ENCODE measurements at regions not wholly inside any gene's neighbourhood (a gene's known extent, or its start where the extent isn't known, plus 50 kb on each side); places are given as distances from the start of the nearest gene placed in this dataset.
"Not testable (repeated sequence)": the region's sequence is repeated elsewhere in the genome, so short reads cannot be mapped to it uniquely, and the experiment has no call there.

DNA sequence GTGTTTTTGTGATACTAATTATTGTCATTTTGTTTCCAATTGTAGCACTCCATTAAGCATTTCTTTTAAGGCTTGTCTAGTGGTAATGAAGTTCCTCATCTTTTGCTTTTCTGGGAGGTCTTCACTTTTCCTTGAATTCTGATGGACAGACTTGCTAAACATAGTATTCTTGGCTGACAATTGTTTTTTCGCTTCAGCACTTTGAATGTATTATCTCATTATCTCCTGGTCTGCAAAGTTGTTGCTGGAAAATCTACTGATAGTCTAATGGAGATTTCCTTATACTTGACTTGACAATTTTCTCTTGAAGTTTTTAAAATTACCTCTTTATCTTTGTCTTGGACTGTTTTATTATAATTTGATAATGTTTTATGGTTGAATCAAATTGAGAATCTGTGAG is 147.5 kb downstream of the FAM174A start:
- no peak for DNase-seq (ENCODE audit: low spot score)
- no peak overlapping the region for H3K4me2 ChIP-seq
- Mint-ChIP-seq H3K4me1 (no peaks in the 10 kb centered on the region), H3K27me3 (ENCODE audit: insufficient read depth, low read depth) (no peaks in the 10 kb centered on the region), H3K36me3 (no peaks in the 10 kb centered on the region), H3K9me3 (peaks cover 21% of the 10 kb centered on the region), H3K27ac (no peak overlapping the region), H3K4me3 (no peak overlapping the region)
- no peak overlapping the region for H3K27ac ChIP-seq
- H3K36me3 ChIP-seq, result no peaks in the 10 kb centered on the region
- H3F3A ChIP-seq (ENCODE audit: low read depth), result no peaks in the 10 kb centered on the region
- no peak overlapping the region for H2AFZ ChIP-seq (replicated peaks)
- no peaks in the 10 kb centered on the region for H3K79me2 ChIP-seq (ENCODE audit: low read depth)
- H3K27me3 ChIP-seq, result no peaks in the 10 kb centered on the region
- no peak overlapping the region for H3K4me3 ChIP-seq
- H3K9ac ChIP-seq, result no peak overlapping the region
- peaks cover 4% of the 10 kb centered on the region for H3K9me3 ChIP-seq (ENCODE audit: low read depth)
- H3K4me1 ChIP-seq, result no peaks in the 10 kb centered on the region
- no peaks in the 10 kb centered on the region for H4K20me1 ChIP-seq (ENCODE audit: low read depth)
- TF ChIP-seq EZH2 (IDR thresholded peaks at IDR 0.05) (no peak), EZH2phosphoT487 (IDR thresholded peaks at IDR 0.05) (no peak)
- TF ChIP-seq, protein P1, sequence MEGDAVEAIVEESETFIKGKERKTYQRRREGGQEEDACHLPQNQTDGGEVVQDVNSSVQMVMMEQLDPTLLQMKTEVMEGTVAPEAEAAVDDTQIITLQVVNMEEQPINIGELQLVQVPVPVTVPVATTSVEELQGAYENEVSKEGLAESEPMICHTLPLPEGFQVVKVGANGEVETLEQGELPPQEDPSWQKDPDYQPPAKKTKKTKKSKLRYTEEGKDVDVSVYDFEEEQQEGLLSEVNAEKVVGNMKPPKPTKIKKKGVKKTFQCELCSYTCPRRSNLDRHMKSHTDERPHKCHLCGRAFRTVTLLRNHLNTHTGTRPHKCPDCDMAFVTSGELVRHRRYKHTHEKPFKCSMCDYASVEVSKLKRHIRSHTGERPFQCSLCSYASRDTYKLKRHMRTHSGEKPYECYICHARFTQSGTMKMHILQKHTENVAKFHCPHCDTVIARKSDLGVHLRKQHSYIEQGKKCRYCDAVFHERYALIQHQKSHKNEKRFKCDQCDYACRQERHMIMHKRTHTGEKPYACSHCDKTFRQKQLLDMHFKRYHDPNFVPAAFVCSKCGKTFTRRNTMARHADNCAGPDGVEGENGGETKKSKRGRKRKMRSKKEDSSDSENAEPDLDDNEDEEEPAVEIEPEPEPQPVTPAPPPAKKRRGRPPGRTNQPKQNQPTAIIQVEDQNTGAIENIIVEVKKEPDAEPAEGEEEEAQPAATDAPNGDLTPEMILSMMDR (IDR thresholded peaks at IDR 0.05), result no peak

DNA sequence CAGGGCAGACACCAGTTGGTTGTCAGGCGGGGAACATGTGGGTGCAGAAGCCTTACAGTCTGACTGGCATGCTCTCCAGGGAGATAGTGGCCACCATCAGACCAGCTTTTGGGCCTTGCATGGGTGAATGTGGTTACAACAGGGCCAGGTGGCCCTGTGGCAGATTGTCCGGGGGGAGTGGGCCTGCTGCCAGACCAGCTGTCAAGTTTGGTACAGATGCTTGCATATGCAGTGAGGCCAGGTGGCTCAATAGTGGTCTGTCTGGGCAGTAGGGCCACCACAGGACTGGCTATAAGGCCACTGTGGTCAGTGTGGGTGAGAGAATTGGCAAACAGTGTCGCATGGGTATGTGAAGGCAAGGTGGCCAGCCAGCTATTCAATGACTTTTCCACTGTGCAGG is 148.7 kb downstream of the FAM174A start:
- Histone ChIP-seq H3K27ac (no peak overlapping the region), H3K36me3 (no peaks in the 10 kb centered on the region), H3K4me2 (no peak overlapping the region), H3K9ac (no peak overlapping the region), H3K4me3 (no peak overlapping the region), H2AFZ (replicated peaks) (no peak overlapping the region), H3K4me1 (no peaks in the 10 kb centered on the region), H3K9me3 (ENCODE audit: low read depth) (peaks cover 4% of the 10 kb centered on the region), H3F3A (ENCODE audit: low read depth) (no peaks in the 10 kb centered on the region), H3K79me2 (ENCODE audit: low read depth) (no peaks in the 10 kb centered on the region), H3K27me3 (no peaks in the 10 kb centered on the region), H4K20me1 (ENCODE audit: low read depth) (no peaks in the 10 kb centered on the region)
- H3K4me1 Mint-ChIP-seq, result no peaks in the 10 kb centered on the region
- no peaks in the 10 kb centered on the region for H3K27me3 Mint-ChIP-seq (ENCODE audit: insufficient read depth, low read depth)
- no peak for DNase-seq (ENCODE audit: low spot score)
- no peak overlapping the region for H3K4me3 Mint-ChIP-seq
- peaks cover 24% of the 10 kb centered on the region for H3K9me3 Mint-ChIP-seq
- no peaks in the 10 kb centered on the region for H3K36me3 Mint-ChIP-seq
- TF ChIP-seq, protein P1 (IDR thresholded peaks at IDR 0.05), result no peak
- TF ChIP-seq EZH2 (IDR thresholded peaks at IDR 0.05) (no peak), EZH2phosphoT487 (IDR thresholded peaks at IDR 0.05) (no peak)
- H3K27ac Mint-ChIP-seq, result no peak overlapping the region

DNA sequence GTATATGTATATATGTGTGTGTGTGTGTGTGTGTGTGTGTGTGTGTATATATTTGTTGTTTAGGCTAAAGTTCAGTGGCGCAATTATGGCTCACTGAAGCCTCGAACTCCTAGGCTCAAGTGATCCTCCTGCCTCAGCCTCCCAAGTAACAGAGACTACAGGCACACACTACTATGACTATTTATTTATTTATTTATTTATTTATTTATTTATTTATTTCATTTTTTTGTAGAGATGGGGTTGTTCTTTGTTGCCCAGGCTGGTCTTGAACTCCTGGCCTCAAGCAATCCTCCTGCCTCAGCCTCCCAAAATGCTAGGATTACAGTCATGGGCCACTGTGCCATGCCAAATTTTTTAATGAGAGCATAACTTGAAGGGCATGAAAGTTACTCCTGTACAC is 149.9 kb downstream of the FAM174A start:
- not testable (repeated sequence) for DNase-seq (ENCODE audit: low spot score); H3K27ac ChIP-seq; H3K27ac Mint-ChIP-seq; H3K27me3 ChIP-seq; H3K4me1 Mint-ChIP-seq; H4K20me1 ChIP-seq (ENCODE audit: low read depth); H3K4me3 ChIP-seq; H3F3A ChIP-seq (ENCODE audit: low read depth); H3K9ac ChIP-seq; H3K9me3 ChIP-seq (ENCODE audit: low read depth); H3K36me3 ChIP-seq; H3K4me2 ChIP-seq; H3K27me3 Mint-ChIP-seq (ENCODE audit: insufficient read depth, low read depth); H3K4me1 ChIP-seq; H2AFZ ChIP-seq (replicated peaks); H3K4me3 Mint-ChIP-seq; H3K79me2 ChIP-seq (ENCODE audit: low read depth); H3K36me3 Mint-ChIP-seq
- peaks cover 24% of the 10 kb centered on the region for H3K9me3 Mint-ChIP-seq

DNA sequence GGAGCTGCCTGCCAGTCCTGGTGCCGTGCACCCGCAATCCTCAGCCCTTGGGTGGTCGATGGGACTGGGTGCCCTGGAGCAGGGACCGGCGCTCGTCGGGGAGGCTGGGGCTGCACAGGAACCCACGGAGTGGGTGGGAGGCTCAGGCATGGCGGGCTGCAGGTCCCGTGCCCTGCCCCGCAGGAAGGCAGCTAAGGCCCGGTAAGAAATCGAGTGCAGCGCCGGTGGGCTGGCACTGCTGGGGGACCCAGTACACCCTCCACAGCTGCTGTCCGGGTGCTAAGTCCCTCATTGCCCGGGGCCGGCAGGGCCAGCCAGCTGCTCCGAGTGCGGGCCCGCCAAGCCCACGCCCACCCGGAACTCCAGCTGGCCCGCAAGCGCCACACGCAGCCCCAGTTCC is 153.7 kb downstream of the FAM174A start:
- not testable (repeated sequence) for H3F3A ChIP-seq (ENCODE audit: low read depth); H3K79me2 ChIP-seq (ENCODE audit: low read depth); H4K20me1 ChIP-seq (ENCODE audit: low read depth); H3K27ac ChIP-seq; H3K27me3 Mint-ChIP-seq (ENCODE audit: insufficient read depth, low read depth); H3K4me1 ChIP-seq; H3K4me2 ChIP-seq; H3K9me3 Mint-ChIP-seq; H3K27ac Mint-ChIP-seq; H3K36me3 Mint-ChIP-seq; H3K9me3 ChIP-seq (ENCODE audit: low read depth); H3K4me3 Mint-ChIP-seq; H2AFZ ChIP-seq (replicated peaks); H3K36me3 ChIP-seq; H3K4me3 ChIP-seq; DNase-seq (ENCODE audit: low spot score); H3K27me3 ChIP-seq; H3K9ac ChIP-seq; H3K4me1 Mint-ChIP-seq

Data from neural progenitor cell (in vitro differentiated cells).